HL-60 (cell line): ENCODE measurements at regions not wholly inside any gene's neighbourhood (a gene's known extent, or its start where the extent isn't known, plus 50 kb on each side); places are given as distances from the start of the nearest gene placed in this dataset.
"Not testable (repeated sequence)": the region's sequence is repeated elsewhere in the genome, so short reads cannot be mapped to it uniquely, and the experiment has no call there.

Source experiments
- DNase-seq, 2 experiments: peaks; one replicate each; pipeline ENCODE4 v3.0.0-alpha.2; 2010 to 2020; ENCODE audit warnings: low read depth in 1 of 2, low spot score in 1 of 2
- H3K27ac ChIP-seq: fragments of 250-450 bp; sonication (Bioruptor Pico); replicated peaks from 2 replicates; pipeline ENCODE4 v1.5.1; 2020; ENCODE audit warnings: mild to moderate bottlenecking, moderate library complexity
- H3K27me3 ChIP-seq: fragments of 250-450 bp; sonication (Bioruptor Pico); 2 replicates; pipeline ENCODE4 v1.5.1; 2021; ENCODE audit warnings: mild to moderate bottlenecking, moderate library complexity; ENCODE audit not compliant: insufficient read depth, poor library complexity, severe bottlenecking
- H3K4me3 ChIP-seq: replicated peaks from 2 replicates; pipeline ENCODE4 v1.5.1; 2011; ENCODE audit warnings: mild to moderate bottlenecking, control low read depth, low read length; ENCODE audit not compliant: insufficient read depth
- GABPA ChIP-seq: IDR thresholded peaks from 2 replicates; pipeline ENCODE4 v1.6.1; 2012; ENCODE audit warnings: low read depth
- POLR2AphosphoS5 ChIP-seq: IDR thresholded peaks from 2 replicates; pipeline ENCODE4 v1.6.1; 2012; ENCODE audit warnings: low read depth
- REST ChIP-seq: IDR thresholded peaks from 2 replicates; pipeline ENCODE4 v1.6.1; 2012; ENCODE audit warnings: low read depth; ENCODE audit not compliant: insufficient replicate concordance
- SPI1 ChIP-seq: IDR thresholded peaks from 2 replicates; pipeline ENCODE4 v1.6.1; 2012; ENCODE audit warnings: low read depth, mild to moderate bottlenecking, borderline replicate concordance
- TF ChIP-seq, protein P1 (sequence below): IDR thresholded peaks from one replicate; pipeline ENCODE4 v1.5.1; 2011; ENCODE audit warnings: low read length, control low read depth, inconsistent platforms; ENCODE audit not compliant: insufficient read depth

DNA sequence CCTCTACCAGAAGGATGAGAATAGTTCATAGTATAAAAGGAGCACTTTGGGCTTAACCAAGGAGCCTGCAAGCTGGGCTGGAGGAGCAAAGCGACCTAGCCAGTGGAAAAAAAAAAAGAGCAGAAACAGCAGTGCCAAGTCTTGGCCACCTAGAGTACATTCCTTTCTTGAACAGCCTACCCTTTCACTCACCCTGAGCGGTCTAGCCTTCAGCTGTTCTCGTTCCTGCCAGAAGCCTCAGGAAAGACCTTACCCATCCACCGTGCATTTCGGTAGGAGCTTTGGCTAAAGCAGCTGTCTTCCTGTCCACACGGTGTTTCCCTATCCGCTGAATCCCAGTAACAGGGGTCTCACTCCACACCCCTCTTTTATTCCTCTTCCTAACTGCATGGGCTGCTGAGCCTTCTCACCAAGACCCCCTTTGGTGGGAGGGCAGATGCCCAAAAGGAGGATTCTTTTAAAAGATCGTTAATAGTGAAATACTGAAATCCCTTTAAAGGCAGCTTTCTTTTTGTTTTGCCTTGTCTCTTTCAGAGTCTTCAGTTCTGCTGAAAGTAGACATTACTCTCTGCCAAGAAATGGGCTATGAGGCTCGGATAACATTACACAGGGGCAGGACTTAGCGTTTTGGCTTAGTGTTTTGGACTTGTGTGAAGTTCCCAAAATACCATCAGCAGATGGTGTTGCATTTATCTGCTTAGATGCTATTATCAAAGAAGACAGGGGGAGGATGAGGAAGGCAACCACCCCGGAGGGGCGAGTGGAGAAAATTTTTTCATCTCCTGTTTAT lies 88.5 kb upstream of the METAP2 start:
- H3K27ac ChIP-seq = no peak overlapping the region
- no peak overlapping the region for H3K4me3 ChIP-seq
- H3K27me3 ChIP-seq = no peaks in the 10 kb centered on the region
- no peak for DNase-seq
- TF ChIP-seq, protein P1, sequence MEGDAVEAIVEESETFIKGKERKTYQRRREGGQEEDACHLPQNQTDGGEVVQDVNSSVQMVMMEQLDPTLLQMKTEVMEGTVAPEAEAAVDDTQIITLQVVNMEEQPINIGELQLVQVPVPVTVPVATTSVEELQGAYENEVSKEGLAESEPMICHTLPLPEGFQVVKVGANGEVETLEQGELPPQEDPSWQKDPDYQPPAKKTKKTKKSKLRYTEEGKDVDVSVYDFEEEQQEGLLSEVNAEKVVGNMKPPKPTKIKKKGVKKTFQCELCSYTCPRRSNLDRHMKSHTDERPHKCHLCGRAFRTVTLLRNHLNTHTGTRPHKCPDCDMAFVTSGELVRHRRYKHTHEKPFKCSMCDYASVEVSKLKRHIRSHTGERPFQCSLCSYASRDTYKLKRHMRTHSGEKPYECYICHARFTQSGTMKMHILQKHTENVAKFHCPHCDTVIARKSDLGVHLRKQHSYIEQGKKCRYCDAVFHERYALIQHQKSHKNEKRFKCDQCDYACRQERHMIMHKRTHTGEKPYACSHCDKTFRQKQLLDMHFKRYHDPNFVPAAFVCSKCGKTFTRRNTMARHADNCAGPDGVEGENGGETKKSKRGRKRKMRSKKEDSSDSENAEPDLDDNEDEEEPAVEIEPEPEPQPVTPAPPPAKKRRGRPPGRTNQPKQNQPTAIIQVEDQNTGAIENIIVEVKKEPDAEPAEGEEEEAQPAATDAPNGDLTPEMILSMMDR = no peak

DNA sequence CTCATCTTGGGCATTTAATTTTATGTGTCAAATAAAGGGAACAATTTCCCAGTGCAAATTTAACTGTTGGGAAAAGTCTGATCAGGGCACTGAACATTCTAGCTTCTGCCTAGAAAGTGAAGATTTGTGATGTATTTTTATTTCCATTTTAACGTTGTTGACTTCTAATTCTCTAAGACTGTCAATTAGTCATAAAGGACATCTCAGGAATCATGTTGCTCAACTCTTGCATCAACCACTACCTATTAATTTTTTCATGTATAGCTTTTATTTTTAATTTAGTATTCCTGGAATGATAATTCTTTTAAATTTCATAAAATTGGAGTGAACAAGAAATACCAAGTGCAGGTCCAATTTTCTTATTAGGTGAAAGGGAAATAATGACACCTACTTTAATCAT lies 87.9 kb upstream of the METAP2 start:
- Histone ChIP-seq H3K4me3 (no peak overlapping the region), H3K27me3 (no peaks in the 10 kb centered on the region), H3K27ac (no peak overlapping the region)
- TF ChIP-seq GABPA = no peak
- TF ChIP-seq, protein P1 = no peak
- no peak for TF ChIP-seq SPI1
- no peak for TF ChIP-seq REST
- TF ChIP-seq POLR2AphosphoS5 = no peak
- no peak for DNase-seq

GRCh38 chr12:95388260-95388659 lies 85.7 kb upstream of the METAP2 start:
- H3K27me3 ChIP-seq, H3K27ac ChIP-seq, H3K4me3 ChIP-seq, DNase-seq: not testable (repeated sequence)

GRCh38 chr12:95390192-95390591 lies 83.8 kb upstream of the METAP2 start:
- no peaks in the 10 kb centered on the region for H3K27me3 ChIP-seq
- no peak for TF ChIP-seq SPI1

GRCh38 chr12:95390932-95391331 lies 83.0 kb upstream of the METAP2 start:
- no peak overlapping the region for H3K4me3 ChIP-seq
- no peaks in the 10 kb centered on the region for H3K27me3 ChIP-seq
- no peak overlapping the region for H3K27ac ChIP-seq
- TF ChIP-seq REST (no peak), GABPA (no peak), SPI1 (no peak)
- TF ChIP-seq, protein P1 = no peak
- DNase-seq = no peak

More at GRCh38 chr12:95390192-95390591, 83.8 kb upstream of the METAP2 start:
- Histone ChIP-seq H3K4me3 (no peak overlapping the region), H3K27ac (no peak overlapping the region)
- DNase-seq = no peak
